ENCODE measurements at regions not wholly inside any gene's neighbourhood (a gene's known extent, or its start where the extent isn't known, plus 50 kb on each side); places are given as distances from the start of the nearest gene placed in this dataset.
"Not testable (repeated sequence)": the region's sequence is repeated elsewhere in the genome, so short reads cannot be mapped to it uniquely, and the experiment has no call there.

DNA sequence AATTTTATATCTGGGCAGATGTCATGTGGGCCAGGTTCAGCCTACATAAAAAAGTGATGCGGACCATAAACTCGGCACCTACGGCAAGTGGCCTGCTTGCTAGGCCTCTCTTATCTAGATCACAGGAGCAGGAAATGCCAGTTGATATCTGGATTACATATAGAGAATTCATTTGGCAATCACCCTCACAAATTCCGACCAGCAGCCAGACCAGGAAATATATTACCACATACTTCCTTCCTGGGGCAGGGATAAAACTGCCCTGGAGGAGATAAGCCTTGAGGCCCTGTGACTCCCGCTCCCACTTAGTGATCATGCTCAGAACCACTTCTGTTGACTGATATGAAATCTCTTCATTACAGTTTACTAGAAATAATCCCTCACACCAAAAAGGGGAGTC is 282.4 kb upstream of the FRG1 start:
- TF ChIP-seq, protein P1, sequence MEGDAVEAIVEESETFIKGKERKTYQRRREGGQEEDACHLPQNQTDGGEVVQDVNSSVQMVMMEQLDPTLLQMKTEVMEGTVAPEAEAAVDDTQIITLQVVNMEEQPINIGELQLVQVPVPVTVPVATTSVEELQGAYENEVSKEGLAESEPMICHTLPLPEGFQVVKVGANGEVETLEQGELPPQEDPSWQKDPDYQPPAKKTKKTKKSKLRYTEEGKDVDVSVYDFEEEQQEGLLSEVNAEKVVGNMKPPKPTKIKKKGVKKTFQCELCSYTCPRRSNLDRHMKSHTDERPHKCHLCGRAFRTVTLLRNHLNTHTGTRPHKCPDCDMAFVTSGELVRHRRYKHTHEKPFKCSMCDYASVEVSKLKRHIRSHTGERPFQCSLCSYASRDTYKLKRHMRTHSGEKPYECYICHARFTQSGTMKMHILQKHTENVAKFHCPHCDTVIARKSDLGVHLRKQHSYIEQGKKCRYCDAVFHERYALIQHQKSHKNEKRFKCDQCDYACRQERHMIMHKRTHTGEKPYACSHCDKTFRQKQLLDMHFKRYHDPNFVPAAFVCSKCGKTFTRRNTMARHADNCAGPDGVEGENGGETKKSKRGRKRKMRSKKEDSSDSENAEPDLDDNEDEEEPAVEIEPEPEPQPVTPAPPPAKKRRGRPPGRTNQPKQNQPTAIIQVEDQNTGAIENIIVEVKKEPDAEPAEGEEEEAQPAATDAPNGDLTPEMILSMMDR (IDR thresholded peaks at IDR 0.05), result not testable (repeated sequence)
- not testable (repeated sequence) for TF ChIP-seq POLR2A (IDR thresholded peaks at IDR 0.05)

Data from lower leg skin (tissue), 3 donors.